ENCODE measurements at regions not wholly inside any gene's neighbourhood (a gene's known extent, or its start where the extent isn't known, plus 50 kb on each side); places are given as distances from the start of the nearest gene placed in this dataset.

DNA sequence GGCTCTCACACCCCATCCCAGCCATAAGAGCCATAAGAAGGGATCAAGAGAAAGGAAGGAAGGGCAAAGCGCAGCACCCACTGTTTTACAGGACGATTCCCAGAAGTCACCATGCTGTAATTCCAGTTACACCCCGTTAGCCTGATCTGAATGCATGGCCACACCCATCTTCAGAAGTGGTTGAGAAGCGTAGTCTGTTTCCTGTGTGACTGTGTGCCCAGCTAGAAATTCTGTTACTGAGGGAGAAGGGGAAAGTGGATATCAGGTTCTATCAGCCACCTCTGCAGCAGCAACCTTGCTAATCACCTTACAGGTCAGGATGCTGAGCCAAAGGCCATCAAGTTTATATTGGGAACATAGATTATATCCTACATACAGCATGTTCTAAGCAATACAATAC lies 260.0 kb downstream of the ABHD5 start:
- TF ChIP-seq CTCF (optimal IDR thresholded peaks at IDR 0.05 in 1 of 3, IDR thresholded peaks at IDR 0.05 in 1 of 3, conservative IDR thresholded peaks at IDR 0.05 in 1 of 3; ENCODE audit: extremely low read depth in 1 of 3, insufficient read depth in 2 of 3, low read length in 3 of 3), result no peak
- TF ChIP-seq EZH2 (IDR thresholded peaks at IDR 0.05; ENCODE audit: low read length), result no peak

Data from keratinocyte (primary cell).